ENCODE measurements at regions not wholly inside any gene's neighbourhood (a gene's known extent, or its start where the extent isn't known, plus 50 kb on each side); places are given as distances from the start of the nearest gene placed in this dataset.

GRCh38 chr1:191343816-191344215 lies 814.4 kb upstream of the RGS18 start:
- TF ChIP-seq CTCF (optimal IDR thresholded peaks at IDR 0.05 in 1 of 3, IDR thresholded peaks at IDR 0.05 in 1 of 3, conservative IDR thresholded peaks at IDR 0.05 in 1 of 3; ENCODE audit: extremely low read depth in 1 of 3, insufficient read depth in 2 of 3, low read length in 3 of 3) (no peak), EZH2 (IDR thresholded peaks at IDR 0.05; ENCODE audit: low read length) (no peak)

Measured in keratinocyte (primary cell).